Tibial nerve (tissue), 4 donors: ENCODE measurements at regions not wholly inside any gene's neighbourhood (a gene's known extent, or its start where the extent isn't known, plus 50 kb on each side); places are given as distances from the start of the nearest gene placed in this dataset.
"Not testable (repeated sequence)": the region's sequence is repeated elsewhere in the genome, so short reads cannot be mapped to it uniquely, and the experiment has no call there.

ENCODE experiments used
- DNase-seq, 2 donors: peaks; one replicate each; pipeline ENCODE4 v3.0.0-alpha.2; 2019; ENCODE audit warnings: low spot score in 2 of 2
- H3K27ac ChIP-seq, 4 donors: fragments of 200-600 bp; sonication (generic) in 3 of 4; one replicate each; pipeline ENCODE4 v1.5.1; 2017 to 2019; ENCODE audit warnings: mild to moderate bottlenecking in 1 of 4
- H3K27me3 ChIP-seq, 2 donors: fragments of 200-600 bp; sonication (generic) in 1 of 2; one replicate each; pipeline versions ENCODE4 v1.5.1 to v1.6.0; 2017 to 2019
- H3K36me3 ChIP-seq, 3 donors: fragments of 200-600 bp; sonication (generic); one replicate each; pipeline ENCODE4 v1.5.1; 2018 to 2019
- H3K4me1 ChIP-seq, 4 donors: fragments of 200-600 bp; sonication (generic) in 3 of 4; one replicate each; pipeline ENCODE4 v1.5.1; 2017 to 2019
- H3K4me3 ChIP-seq, 4 donors: fragments of 200-600 bp; sonication (generic) in 3 of 4; one replicate each; pipeline ENCODE4 v1.5.1; 2017 to 2019; ENCODE audit warnings: mild to moderate bottlenecking in 1 of 4, moderate library complexity in 1 of 4
- H3K9me3 ChIP-seq, 4 donors: fragments of 200-600 bp; sonication (generic) in 3 of 4; one replicate each; pipeline ENCODE4 v1.5.1; 2017 to 2019
- WGBS, 2 donors: methylation state at CpG; one replicate each; pipeline ENCODE4 v1.1.5; 2018; 5-methylcytosine and 5-hydroxymethylcytosine counted together

DNA sequence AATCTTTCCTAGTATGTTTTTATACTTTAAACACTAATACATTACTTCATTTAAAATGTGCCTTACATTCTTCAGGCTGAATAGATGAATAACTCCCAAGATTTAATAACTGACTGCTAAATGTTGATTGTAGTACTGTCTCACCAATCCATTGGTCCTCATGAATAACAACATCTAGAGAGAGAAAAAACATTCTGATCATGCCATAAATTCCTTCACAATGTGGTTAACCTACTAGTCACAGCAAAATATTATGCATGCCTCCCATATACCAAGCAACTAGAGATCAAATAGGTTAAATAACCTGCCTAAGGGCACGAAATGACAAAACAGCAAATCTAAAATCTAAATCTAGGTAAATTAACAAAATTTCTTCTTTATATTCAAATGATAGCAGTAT is 66.2 kb downstream of the SYT15 start:
- not testable (repeated sequence) for H3K9me3 ChIP-seq, DNase-seq, H3K4me1 ChIP-seq, H3K27me3 ChIP-seq, H3K36me3 ChIP-seq, H3K27ac ChIP-seq, H3K4me3 ChIP-seq
- WGBS, 2 donors, result 25 to 45% methylated on average over 1 of the region's 1 CpG

DNA sequence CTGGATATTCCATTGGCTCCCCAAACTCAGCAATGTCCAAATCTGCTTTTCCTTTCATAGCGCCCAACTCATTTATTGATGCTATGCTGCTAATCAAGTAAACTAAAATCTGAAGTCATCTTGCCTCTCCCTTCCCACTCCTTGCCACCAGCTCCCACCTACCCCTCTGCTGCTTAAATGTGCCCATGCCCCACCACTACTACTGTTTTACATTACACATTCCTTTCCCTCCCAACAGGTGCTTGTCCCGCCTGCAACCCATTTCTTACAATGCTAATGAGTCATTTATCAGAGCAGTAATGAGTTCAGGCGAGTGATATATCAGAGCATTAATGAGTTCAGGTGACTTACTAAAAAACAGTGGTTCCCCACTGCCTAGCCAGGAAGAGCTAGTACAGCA is 67.2 kb downstream of the SYT15 start:
- not testable (repeated sequence) for H3K4me3 ChIP-seq, H3K4me1 ChIP-seq, H3K9me3 ChIP-seq, H3K27me3 ChIP-seq, DNase-seq, H3K36me3 ChIP-seq, H3K27ac ChIP-seq
- 51 to 61% methylated on average over 2 of the region's 3 CpGs for WGBS, 2 donors

DNA sequence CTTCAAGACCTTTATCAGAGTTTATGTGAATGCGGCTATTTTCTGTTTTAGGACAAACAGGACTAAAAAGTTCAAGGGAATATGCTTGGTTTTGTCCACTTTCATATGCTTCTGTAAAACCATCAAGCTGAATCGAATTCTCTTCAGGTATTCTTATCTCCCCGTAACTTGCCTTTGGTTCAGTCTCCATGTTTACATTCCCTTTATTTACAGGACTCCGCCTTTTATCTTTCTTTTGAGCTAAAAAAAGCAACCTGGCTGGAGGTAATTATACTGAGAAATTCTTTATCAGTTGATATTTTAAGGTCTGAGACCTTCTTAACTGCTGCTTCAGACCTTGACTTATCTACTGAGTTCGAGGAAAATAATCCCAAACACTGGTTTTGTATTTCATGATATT is 72.0 kb downstream of the SYT15 start:
- H3K27me3 ChIP-seq, DNase-seq, H3K4me1 ChIP-seq, H3K27ac ChIP-seq, H3K9me3 ChIP-seq, H3K36me3 ChIP-seq, H3K4me3 ChIP-seq: not testable (repeated sequence)
- 86 to 100% methylated on average over 1 of the region's 5 CpGs for WGBS, 2 donors

DNA sequence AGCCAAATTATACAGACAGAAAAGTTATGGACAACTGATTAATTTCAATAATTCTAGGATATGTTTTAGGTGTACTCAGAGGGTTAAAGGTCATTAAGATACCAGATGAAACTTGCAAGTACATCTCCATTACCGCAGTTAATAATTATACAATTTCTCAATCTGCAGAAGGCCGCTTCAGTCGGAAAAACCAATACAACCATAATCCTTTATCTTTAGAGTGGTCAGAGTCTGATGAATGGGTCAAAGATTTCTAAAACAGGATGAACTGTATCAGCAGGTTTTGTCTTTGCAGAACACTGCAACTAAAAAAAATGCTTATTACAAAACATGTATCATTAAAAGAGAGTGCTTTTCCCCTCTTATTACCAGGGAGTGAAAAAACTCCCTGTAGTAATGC is 78.5 kb downstream of the SYT15 start:
- no CpG with 5 or more reads among the region's 3 CpGs for WGBS, 2 donors

DNA sequence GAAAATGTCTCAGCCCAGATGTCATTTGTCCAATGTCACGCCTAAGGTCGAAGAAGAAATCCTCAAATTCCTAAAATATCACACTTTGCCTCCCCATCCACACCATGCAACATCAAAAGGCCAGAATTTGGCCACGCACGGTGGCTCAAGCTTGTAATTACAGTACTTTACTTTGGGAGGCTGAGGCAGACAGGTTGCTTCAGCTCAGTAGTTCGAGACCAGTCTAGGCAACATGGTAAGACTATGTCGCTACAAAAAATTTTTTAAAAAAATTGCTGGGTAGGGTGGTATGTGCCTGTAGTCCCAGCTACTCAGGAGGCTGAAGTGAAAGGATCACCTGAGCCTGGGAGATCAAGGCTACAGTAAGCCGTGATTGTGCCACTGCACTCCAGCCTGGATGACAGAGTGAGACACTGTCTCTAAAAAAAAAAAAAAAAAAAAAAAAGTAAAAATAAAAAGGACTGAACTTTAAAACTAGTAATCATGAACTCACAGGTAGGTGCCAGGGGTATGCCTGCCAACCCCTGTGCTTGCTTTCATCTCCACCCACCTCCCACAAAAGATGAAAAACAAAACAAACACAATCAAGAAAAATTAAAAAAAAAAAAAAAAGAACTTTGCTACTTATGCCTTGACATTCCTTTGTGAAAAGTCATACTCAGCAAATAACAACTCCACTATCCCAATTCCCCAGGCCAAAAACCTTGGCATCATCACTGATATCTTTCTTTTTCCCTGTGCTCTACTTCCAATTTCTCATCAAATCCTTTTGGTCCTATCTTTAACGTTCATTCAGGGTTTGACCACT is 81.3 kb downstream of the SYT15 start:
- H3K27me3 ChIP-seq, DNase-seq, H3K36me3 ChIP-seq, H3K4me1 ChIP-seq, H3K4me3 ChIP-seq, H3K9me3 ChIP-seq, H3K27ac ChIP-seq: not testable (repeated sequence)
- WGBS, 2 donors, result 53 to 67% methylated on average over 1 to 2 of the region's 8 CpGs

More for the DNA sequence above, 78.5 kb downstream of the SYT15 start:
- not testable (repeated sequence) for H3K9me3 ChIP-seq, H3K27ac ChIP-seq, H3K27me3 ChIP-seq, H3K4me1 ChIP-seq, H3K4me3 ChIP-seq, H3K36me3 ChIP-seq, DNase-seq

DNA sequence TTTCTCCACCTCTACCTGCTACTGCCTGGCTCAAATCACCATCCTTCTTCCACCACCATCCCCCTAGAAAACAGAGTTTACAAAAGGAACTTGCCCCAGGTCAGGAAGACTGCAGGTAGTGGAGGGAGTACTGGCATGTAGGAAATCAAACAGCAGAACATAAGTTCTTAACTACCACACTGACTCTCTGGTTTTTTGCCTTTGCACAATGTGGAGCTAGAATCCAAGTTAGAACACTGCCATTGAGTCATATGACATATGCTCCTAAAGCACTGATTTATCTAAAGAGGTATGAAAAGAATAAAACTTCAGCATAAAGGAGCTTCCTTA is 81.9 kb downstream of the SYT15 start:
- not testable (repeated sequence) for H3K4me1 ChIP-seq, H3K9me3 ChIP-seq, H3K36me3 ChIP-seq, DNase-seq, H3K27me3 ChIP-seq, H3K4me3 ChIP-seq, H3K27ac ChIP-seq

DNA sequence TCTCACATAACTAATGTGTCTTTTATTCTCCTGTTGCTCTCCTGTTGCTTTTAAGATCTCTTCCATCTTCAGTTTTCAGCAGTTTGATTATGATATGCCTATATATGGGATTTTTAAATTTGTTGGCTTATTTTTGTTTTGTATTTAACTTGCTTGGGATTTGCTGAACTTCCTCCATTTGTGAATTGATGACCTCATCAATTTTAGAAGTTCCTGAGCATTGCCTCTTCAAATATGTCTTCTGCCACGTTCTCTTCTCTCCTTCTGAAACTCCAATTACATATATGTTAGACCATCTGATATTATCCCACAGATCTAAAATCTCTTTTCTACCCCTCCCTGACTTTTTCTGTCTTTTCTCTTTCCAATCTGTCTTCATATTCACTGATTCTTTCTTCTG is 86.6 kb downstream of the SYT15 start:
- DNase-seq, H3K27ac ChIP-seq, H3K9me3 ChIP-seq, H3K36me3 ChIP-seq, H3K27me3 ChIP-seq, H3K4me1 ChIP-seq, H3K4me3 ChIP-seq: not testable (repeated sequence)
- WGBS, 2 donors, result 67% methylated on average over 1 of the region's 1 CpG; no CpG with 5 or more reads in 1 of the 2 donors

DNA sequence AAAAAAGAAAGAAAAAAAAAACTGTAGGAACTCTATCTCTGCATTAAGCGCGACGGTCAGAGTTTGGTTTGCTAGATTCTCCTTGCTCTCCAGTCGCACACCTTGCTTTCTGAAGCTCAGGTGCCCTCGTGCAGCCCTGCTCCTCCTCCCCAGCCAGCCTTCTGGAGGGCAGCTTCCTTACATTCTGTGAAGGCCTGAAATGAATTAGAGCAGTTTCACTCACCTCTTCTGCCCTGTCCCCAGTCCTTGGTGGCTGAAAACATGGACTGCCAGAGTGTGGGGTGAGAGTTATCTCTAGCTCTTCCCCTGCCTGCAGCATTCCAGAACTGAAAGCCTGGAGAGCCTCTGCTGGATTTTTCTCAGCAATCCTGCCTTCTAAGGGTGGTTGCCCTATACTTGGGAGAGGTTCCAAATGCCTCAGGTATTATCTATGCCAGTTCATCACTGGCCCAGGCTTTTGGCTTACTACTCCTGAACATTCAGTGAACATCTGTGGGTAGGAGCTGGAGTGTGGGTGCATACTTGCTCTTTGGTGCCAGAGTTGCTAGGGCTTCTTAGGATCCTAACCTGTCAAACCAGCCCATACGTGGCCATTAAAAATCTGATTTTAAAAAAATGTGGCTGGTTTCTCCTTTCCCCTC is 89.5 kb downstream of the SYT15 start:
- WGBS, 2 donors, result 78 to 86% methylated on average over 6 of the region's 6 CpGs
- not testable (repeated sequence) for H3K27me3 ChIP-seq, DNase-seq, H3K27ac ChIP-seq, H3K36me3 ChIP-seq, H3K9me3 ChIP-seq, H3K4me1 ChIP-seq, H3K4me3 ChIP-seq

DNA sequence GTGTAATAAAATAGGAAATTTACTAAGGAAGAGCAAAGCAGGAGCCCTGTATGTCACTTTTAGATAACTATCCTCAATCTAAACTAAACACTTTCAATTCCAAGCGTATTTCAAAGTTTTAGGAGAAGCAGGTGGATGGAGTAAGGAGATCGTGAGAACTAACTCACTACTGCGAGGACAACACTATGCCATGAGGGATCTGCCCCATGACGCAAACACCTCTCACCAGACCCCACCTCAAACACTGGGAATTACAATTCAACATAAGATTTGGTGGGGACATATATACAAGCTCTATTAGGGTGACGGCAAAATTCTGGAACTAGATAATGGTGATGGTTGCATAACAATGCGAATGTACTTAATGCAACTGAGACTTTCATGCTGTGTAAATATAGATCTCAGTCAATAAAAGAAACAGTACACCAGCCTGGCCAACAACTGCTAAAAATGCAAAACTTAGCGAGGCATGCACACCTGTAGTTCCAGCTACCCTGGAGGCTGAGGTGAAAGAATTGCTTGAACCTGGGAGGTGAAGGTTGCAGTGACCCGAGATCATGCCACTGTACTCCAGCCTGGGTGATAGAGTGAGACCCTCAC is 99.0 kb downstream of the SYT15 start:
- not testable (repeated sequence) for H3K4me3 ChIP-seq, H3K27me3 ChIP-seq, H3K9me3 ChIP-seq, H3K36me3 ChIP-seq, H3K4me1 ChIP-seq, H3K27ac ChIP-seq, DNase-seq
- 93 to 100% methylated on average over 2 of the region's 8 CpGs for WGBS, 2 donors

DNA sequence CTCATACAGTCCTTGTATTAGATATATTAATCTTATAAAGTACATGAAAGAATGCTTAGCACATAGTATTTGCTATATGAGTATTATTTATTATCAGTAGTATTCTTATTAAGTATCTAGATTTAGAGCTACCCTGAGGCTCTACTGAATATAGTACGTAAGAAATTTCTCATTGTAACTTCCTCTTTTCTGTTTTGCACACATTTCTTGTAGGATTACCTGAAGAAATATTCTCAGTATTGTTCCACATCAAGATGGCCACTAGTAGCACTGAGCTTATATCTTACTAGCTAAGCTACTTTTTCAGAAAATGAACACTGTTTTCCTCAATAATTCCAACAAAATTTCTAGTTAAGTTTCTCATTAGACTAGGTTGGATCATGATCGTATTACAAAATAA is 112.5 kb downstream of the SYT15 start:
- not testable (repeated sequence) for H3K4me3 ChIP-seq, H3K36me3 ChIP-seq, H3K9me3 ChIP-seq

More for the DNA sequence above, 112.5 kb downstream of the SYT15 start:
- no CpG with 5 or more reads among the region's 2 CpGs for WGBS, 2 donors
- not testable (repeated sequence) for H3K27me3 ChIP-seq, DNase-seq, H3K4me1 ChIP-seq, H3K27ac ChIP-seq
